NCI-H187 treated with DMSO at 0.1 percent for 48 hours (cell line): ENCODE measurements at regions not wholly inside any gene's neighbourhood (a gene's known extent, or its start where the extent isn't known, plus 50 kb on each side); places are given as distances from the start of the nearest gene placed in this dataset.
"Not testable (repeated sequence)": the region's sequence is repeated elsewhere in the genome, so short reads cannot be mapped to it uniquely, and the experiment has no call there.

Experiments
- DNase-seq: peaks from one replicate; lab custom pipeline; 2025; lab: John Stamatoyannopoulos, UW

DNA sequence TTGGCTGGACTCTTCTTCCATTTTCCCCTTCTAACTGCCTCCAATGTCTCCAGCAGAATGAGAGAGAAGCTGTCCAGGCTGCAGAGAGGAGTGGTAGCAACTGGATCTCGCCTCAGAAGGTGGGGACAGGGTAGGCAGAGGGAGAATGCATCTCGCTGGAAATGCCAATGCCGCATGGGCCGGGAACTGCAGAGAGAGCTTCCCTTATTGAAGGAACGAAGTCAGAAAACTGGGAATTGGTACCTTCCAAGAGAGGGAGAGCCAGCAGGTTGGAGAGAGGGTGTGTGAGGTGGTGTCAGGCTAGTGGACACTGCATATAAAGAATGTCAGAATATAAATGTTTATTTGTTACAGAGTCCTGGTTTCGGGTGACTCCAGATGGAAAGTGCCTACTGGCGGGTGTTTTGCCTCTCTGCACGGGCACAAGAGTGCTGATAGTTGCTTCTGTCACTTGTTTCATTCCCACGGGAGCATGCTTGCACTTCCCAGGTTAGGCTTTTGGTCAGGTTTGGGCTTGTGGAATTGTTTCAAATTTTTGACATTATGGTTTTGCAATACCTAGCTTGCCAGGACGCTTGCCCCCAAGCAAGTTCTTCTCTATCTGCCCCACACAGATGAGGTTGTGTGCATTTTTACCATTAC lies 156.8 kb upstream of the STS start:
- no peak for DNase-seq

GRCh38 chrX:6989858-6990257 lies 157.7 kb upstream of the STS start:
- DNase-seq = no peak

DNA sequence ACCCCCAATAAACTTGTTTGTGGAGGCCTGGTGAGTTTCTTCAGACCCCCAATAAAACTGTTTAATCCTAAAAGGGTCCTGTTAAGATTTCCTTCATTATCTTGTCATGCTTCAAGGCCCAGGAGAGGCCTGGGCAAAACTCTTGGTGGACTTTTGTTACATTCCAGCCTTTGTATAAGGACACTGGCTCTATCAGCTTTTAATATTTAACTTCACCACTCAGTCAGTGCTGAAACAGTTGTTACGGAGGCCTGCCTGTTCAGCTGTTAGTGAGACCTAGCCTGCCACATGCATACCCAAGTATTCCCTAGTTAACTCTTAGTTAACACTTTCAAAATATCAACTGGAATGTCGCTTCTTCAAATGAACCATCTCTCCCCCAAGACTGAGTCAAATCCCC lies 158.8 kb upstream of the STS start:
- not testable (repeated sequence) for DNase-seq

- DNase-seq = no peak
Measured at GRCh38 chrX:6986915-6987314, 160.6 kb upstream of the STS start.

- DNase-seq = no peak
Measured at GRCh38 chrX:6985537-6985936, 162.0 kb upstream of the STS start.

DNA sequence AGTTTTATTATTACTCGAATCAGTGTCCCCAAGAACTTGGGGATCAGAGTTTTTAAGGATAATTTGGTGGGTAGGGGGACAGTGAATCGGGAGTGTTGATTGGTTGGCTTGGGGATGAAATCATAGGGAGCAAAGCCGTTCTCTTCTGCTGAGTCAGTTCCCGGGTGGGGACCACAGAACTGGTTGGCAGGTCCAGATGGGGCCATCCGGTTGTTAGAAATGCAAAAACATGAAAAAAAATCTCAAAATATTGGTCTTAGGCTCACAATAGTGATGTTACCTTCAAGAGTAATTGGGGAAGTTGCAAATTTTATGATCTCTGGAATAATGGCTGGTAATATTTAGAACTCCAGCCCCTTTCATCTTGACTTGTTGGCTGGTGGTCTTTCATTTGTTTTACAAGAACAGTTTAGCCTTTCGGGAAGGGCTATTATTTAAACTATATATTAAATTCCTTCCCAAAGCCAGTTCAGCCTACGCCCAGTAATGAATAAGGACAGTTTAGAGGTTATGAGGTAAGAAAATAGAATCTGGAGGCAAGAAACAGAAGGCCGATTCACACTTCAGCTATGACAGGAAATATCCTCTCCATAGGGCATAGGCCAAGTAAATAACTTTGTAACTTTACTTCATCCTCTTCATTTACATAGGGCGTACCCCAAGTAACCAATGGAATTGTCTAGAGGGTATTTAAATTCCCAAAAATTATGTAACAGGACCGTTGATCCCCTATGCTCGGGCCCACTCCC lies 164.1 kb upstream of the STS start:
- DNase-seq = no peak

DNA sequence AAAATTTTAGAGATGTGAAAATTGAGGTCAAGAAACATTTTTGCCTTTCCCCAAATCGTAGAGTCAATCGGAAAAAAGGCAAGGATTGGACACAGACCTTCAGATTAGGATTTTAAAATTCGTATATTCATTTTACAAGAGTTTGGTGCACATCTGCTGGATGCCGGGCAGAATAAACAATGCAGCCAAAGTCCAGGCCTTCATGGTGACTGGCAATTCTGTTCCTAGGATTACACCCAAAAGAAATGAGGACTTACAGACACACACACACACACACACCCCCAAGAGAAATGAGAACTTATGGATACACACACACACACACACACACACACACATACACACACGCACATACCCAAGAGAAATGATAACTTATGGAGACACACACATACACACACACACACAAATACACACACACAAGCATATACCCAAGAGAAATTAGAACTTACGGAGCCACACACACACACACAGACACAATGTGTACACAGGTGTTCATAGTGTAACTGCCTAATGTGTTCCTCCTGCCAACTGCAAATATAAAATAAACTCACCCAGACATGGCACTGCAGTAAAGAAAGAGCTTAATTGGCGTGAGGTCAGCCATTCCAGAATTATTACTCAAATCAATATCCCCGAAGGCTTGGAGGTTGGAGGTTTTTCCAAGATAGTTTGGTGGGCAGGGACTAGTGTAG lies 165.7 kb upstream of the STS start:
- DNase-seq = no peak

- no peak for DNase-seq
Measured at GRCh38 chrX:6980981-6981380, 166.5 kb upstream of the STS start.

DNA sequence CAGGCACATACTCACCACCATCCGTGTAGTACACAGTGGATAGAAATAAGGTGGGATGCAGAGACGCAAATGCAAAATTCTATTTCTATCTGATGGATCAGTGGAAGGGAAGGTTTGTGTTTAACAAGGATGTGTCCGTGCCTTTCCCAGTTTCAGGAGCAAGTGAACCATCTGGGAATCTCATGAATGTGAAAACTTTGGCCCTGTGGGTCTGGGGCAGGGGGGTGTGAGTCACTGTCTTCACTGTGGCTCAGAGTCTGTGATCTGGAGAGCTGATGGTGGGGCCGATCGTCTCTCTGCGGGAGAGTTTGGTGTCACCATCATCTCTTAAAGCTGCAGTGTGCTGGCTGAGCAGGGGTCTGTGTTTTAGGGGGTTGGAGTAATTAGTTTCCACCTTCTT lies 179.3 kb upstream of the STS start:
- no peak for DNase-seq

GRCh38 chrX:6965729-6966128 lies 181.8 kb upstream of the STS start:
- no peak for DNase-seq

- no peak for DNase-seq
Measured at GRCh38 chrX:6962006-6962355, 185.5 kb upstream of the STS start.

DNA sequence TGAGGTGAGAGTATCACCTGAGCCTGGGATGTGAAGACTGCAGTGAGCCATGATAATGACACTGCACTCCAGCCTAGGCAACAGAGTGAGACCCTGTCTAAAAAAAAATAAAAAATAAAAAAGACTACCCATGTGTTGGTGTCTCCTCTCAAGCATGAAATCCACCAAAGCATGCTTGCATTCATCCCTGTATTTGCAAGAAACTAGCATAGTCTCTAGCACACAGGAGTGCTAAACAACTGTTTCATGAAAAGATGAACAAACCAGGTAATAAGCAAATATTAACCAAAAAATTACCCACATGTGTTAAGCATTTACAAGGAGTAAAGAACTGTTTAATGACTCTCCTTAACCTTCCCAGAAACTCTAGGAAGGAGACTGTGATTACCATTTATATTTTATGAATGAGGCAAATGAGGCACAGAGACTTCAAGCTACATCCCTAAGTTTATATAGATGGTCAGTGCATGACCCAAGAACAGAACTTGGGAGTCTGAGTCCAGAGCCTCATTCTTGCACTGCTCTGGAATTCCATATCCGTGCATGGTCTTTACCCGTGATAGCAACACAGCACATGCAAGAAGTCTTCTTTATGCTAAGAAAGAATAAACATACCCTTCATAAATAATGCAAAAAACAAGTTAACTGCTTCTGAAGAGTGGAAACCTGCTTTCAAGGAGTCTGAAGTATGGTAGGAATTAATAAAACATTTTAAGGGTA lies 186.1 kb upstream of the STS start:
- DNase-seq = no peak

GRCh38 chrX:6959006-6959405 lies 188.5 kb upstream of the STS start:
- DNase-seq = no peak

- no peak for DNase-seq
Measured at GRCh38 chrX:6954836-6955235, 192.7 kb upstream of the STS start.

- no peak for DNase-seq
Measured at GRCh38 chrX:6946168-6946567, 201.3 kb upstream of the STS start.

GRCh38 chrX:6941041-6941440 lies 206.5 kb upstream of the STS start:
- DNase-seq = no peak

DNA sequence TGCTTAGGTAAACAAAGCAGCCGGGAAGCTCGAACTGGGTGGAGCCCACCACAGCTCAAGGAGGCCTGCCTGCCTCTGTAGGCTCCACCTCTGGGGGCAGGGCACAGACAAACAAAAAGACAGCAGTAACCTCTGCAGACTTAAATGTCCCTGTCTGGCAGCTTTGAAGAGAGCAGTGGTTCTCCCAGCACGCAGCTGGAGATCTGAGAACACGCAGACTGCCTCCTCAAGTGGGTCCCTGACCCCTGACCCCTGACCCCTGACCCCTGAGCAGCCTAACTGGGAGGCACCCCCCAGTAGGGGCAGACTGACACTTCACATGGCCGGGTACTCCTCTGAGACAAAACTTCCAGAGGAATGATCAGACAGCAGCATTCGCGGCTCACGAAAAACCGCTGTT lies 214.6 kb upstream of the STS start:
- DNase-seq = not testable (repeated sequence)

- no peak for DNase-seq
Measured at GRCh38 chrX:6930307-6930849, 217.1 kb upstream of the STS start.

DNA sequence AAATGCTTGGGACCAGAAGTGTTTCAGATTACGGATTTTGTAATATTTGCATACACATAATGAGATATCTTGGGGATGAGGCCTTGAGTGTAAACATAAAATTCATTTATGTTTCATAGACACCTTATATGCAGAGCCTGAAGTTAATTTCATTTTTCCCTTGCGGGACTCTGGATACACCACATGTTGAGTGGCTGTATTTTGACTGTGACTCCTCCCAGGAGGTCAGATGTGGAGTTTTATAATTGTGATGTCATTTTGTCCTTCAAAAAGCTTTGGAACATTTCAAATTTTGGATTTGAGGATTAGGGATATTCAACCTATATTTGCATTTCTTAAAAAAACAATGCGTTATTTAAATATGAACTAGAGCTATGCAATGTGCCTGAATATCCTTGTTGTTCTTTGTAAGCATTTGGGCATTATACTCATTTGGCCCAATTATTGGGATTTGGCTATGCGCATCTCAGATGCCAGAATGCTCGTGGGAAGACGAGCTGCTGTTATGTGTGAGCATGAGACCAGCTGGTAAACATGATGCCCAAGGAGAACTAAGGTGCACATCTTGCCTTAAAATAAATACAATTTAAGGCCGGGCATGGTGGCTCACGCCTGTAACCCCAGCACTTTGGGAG lies 223.0 kb upstream of the STS start:
- DNase-seq = no peak

DNA sequence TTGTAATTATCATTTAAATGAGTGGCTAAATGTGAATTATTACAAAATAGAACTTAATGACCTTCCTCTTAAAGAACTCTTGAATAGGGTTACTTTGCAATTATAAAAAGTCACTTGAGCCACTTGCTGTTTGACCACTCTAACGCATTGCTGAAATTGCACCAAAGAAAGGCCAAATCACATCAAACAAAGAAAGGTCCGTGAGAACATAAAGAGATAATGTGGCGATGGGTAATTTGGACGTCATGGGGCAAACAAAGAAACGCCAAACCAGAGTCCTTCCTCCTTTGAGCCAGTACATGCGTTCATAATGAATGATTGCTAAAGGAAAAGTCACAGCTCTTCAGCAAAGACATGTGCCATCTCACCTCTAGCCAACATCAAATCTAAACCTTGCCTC lies 229.8 kb upstream of the STS start:
- no peak for DNase-seq

- DNase-seq = no peak
Measured at GRCh38 chrX:6910218-6910617, 237.3 kb upstream of the STS start.

DNA sequence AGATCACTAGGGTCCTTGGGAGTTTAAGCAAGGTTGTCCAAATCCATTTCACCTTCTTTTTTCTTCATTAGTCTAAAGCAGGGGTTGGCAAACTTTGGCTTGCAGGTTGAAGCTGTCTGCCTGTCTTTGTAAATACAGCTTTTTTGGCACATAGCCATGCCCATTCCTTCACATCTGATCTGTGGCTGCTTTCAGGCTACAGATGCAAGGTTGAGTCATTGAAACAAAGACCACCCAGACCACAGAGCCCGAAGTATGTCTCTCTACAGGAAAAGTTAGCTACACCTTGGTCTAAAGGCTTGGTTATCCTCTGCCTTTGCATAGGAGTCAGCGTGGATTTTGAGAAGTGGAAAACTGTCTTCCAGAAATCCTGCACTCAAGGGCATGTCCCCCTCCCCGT lies 238.1 kb upstream of the STS start:
- no peak for DNase-seq
